ENCODE measurements at regions not wholly inside any gene's neighbourhood (a gene's known extent, or its start where the extent isn't known, plus 50 kb on each side); places are given as distances from the start of the nearest gene placed in this dataset.

- FAIRE-seq (no peak), ATAC-seq (no peak), DNase-seq (ENCODE audit: extremely low read depth in 1 of 4, low spot score in 3 of 4) (no peak)
- Histone ChIP-seq H3K36me3 (ENCODE audit: control insufficient read depth, insufficient read depth, low read length) (no peaks in the 10 kb centered on the region), H3K27ac (ENCODE audit: extremely low read depth, low read depth, low read length) (no peak overlapping the region), H3K4me1 (replicated peaks in 1 of 2; ENCODE audit: control insufficient read depth in 2 of 2, insufficient read depth in 2 of 2, low read length in 2 of 2) (no peaks in the 10 kb centered on the region), H3K4me2 (ENCODE audit: insufficient read depth, low read length) (no peak overlapping the region), H4K20me1 (replicated peaks; ENCODE audit: control insufficient read depth, insufficient read depth, low read length) (no peaks in the 10 kb centered on the region), H2AFZ (ENCODE audit: low read depth, low read length) (no peak overlapping the region), H3K79me2 (ENCODE audit: control insufficient read depth, insufficient read depth, low read length) (no peaks in the 10 kb centered on the region), H3K9ac (ENCODE audit: insufficient read depth in 1 of 2, low read depth in 2 of 2, low read length in 2 of 2) (no peak overlapping the region), H3K9me1 (ENCODE audit: control insufficient read depth, insufficient read depth, low read length) (no peaks in the 10 kb centered on the region), H3K9me3 (replicated peaks; ENCODE audit: control insufficient read depth, insufficient read depth, low read depth, low read length) (no peaks in the 10 kb centered on the region), H3K27me3 (ENCODE audit: control insufficient read depth in 2 of 2, insufficient read depth in 2 of 2, low read length in 2 of 2) (no peaks in the 10 kb centered on the region), H3K4me3 (no peak overlapping the region)
- ChIA-PET CTCF (ENCODE audit: low intra/inter-chr PET ratio) (no interaction called here), POLR2A (no interaction called here)
- TF ChIP-seq MITF (IDR thresholded peaks at IDR 0.05) (no peak), ZNF347 (CRISPR knock-in tag; IDR thresholded peaks at IDR 0.05; ENCODE audit: low read depth) (no peak), SP1 (CRISPR knock-in tag; IDR thresholded peaks at IDR 0.05) (no peak), CBX5 (IDR thresholded peaks at IDR 0.05; ENCODE audit: borderline replicate concordance, low read depth) (no peak), BCOR (IDR thresholded peaks at IDR 0.05) (no peak), FOXA1 (IDR thresholded peaks at IDR 0.05; ENCODE audit: borderline replicate concordance) (no peak), FUS (optimal IDR thresholded peaks at IDR 0.05; ENCODE audit: low read depth, low read length) (no peak), KAT7 (CRISPR knock-in tag; IDR thresholded peaks at IDR 0.05; ENCODE audit: borderline replicate concordance) (no peak), GTF2F1 (IDR thresholded peaks at IDR 0.05; ENCODE audit: low read depth, low read length) (no peak), ZNF146 (CRISPR knock-in tag; IDR thresholded peaks at IDR 0.05; ENCODE audit: unreplicated experiment) (no peak), BRF2 (IDR thresholded peaks at IDR 0.05; ENCODE audit: borderline replicate concordance, insufficient read depth, insufficient read length) (no peak), ATF7 (IDR thresholded peaks at IDR 0.05) (no peak), ZNF584 (CRISPR knock-in tag; IDR thresholded peaks at IDR 0.05; ENCODE audit: low read depth) (no peak), PTRF (tag; IDR thresholded peaks at IDR 0.05) (no peak), TFE3 (CRISPR knock-in tag; IDR thresholded peaks at IDR 0.05) (no peak)
- intact Hi-C loops (cut with micrococcal nuclease) (no loop called here), in situ Hi-C loops (cut with MboI) (no loop called here)
- no TSS peak for BruUV-seq (replicated peaks)
These were observed 93.4 kb downstream of the SLC5A7 start for GRCh38 chr2:108079736-108080135.
